ENCODE measurements at regions not wholly inside any gene's neighbourhood (a gene's known extent, or its start where the extent isn't known, plus 50 kb on each side); places are given as distances from the start of the nearest gene placed in this dataset.

DNA sequence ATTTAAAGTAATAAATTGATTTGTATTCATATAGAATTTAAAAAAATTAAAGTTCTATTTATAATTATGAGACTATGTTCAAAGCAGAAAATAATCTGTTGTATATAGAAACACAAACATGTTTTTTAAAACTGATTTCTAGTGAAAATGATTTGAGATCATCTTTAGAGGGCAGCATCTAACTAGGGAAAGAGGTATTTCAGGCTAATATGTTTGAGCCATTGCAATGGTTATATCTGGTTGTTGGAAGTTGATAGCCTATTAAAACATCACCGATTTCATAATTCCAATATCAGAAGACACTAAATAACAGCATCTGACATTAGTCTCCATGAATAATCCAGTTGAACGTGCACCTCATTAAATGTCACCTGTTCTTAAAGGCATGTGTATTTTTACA, 79.8 kb upstream of the SLITRK6 start:
- Histone ChIP-seq H3K36me3 (no peaks in the 10 kb centered on the region), H3K27ac (no peak overlapping the region), H3K4me1 (no peaks in the 10 kb centered on the region), H3K27me3 (no peaks in the 10 kb centered on the region), H3K4me3 (no peak overlapping the region), H3K9me3 (no peaks in the 10 kb centered on the region)
- TF ChIP-seq POLR2A (IDR thresholded peaks at IDR 0.05) = no peak
- no peak for TF ChIP-seq CTCF (IDR thresholded peaks at IDR 0.05)
- DNase-seq = no peak

GRCh38 chr13:85864963-85865530, 65.8 kb upstream of the SLITRK6 start:
- TF ChIP-seq POLR2A (IDR thresholded peaks at IDR 0.05) (no peak), CTCF (IDR thresholded peaks at IDR 0.05) (peak in 2 of 6 experiments; percentile 2 to 4)
- no peak for DNase-seq
- no peak overlapping the region for H3K4me3 ChIP-seq
- H3K4me1 ChIP-seq = no peaks in the 10 kb centered on the region
- no peaks in the 10 kb centered on the region for H3K27me3 ChIP-seq
- H3K27ac ChIP-seq = no peak overlapping the region
- H3K9me3 ChIP-seq = no peaks in the 10 kb centered on the region
- no peaks in the 10 kb centered on the region for H3K36me3 ChIP-seq

GRCh38 chr13:85853901-85854663, 54.9 kb upstream of the SLITRK6 start:
- no peaks in the 10 kb centered on the region for H3K27me3 ChIP-seq
- H3K27ac ChIP-seq = no peak overlapping the region
- H3K4me1 ChIP-seq = no peaks in the 10 kb centered on the region
- H3K9me3 ChIP-seq = peaks cover 0 to 18% (median 0%) of the 10 kb centered on the region in 4 donors
- H3K36me3 ChIP-seq = no peaks in the 10 kb centered on the region
- TF ChIP-seq CTCF (IDR thresholded peaks at IDR 0.05) (no peak), POLR2A (IDR thresholded peaks at IDR 0.05) (no peak)
- no peak for DNase-seq
- no peak overlapping the region for H3K4me3 ChIP-seq

GRCh38 chr13:85853161-85853894, 54.1 kb upstream of the SLITRK6 start:
- TF ChIP-seq CTCF (IDR thresholded peaks at IDR 0.05) (no peak), POLR2A (IDR thresholded peaks at IDR 0.05) (no peak)
- no peak for DNase-seq
- Histone ChIP-seq H3K9me3 (peaks cover 0 to 18% (median 0%) of the 10 kb centered on the region in 4 donors), H3K4me1 (no peaks in the 10 kb centered on the region), H3K4me3 (no peak overlapping the region), H3K36me3 (no peaks in the 10 kb centered on the region), H3K27ac (no peak overlapping the region), H3K27me3 (no peaks in the 10 kb centered on the region)

All from Peyer's patch (tissue), 4 donors.